DMS153 (cell line): ENCODE measurements at regions not wholly inside any gene's neighbourhood (a gene's known extent, or its start where the extent isn't known, plus 50 kb on each side); places are given as distances from the start of the nearest gene placed in this dataset.

Experiments
- DNase-seq: peaks from one replicate; lab custom pipeline; 2025; lab: John Stamatoyannopoulos, UW

GRCh38 chr20:60274717-60275116 lies 316.5 kb downstream of the CDH26 start:
- no peak for DNase-seq

GRCh38 chr20:60281295-60281694 lies 323.1 kb downstream of the CDH26 start:
- DNase-seq: no peak

GRCh38 chr20:60283281-60283680 lies 325.1 kb downstream of the CDH26 start:
- no peak for DNase-seq

- no peak for DNase-seq
These were observed 328.5 kb downstream of the CDH26 start for GRCh38 chr20:60286764-60287163.

- no peak for DNase-seq
These were observed 330.7 kb downstream of the CDH26 start for GRCh38 chr20:60288945-60289344.

GRCh38 chr20:60292001-60292520 lies 333.8 kb downstream of the CDH26 start:
- DNase-seq: no peak

GRCh38 chr20:60294632-60295031 lies 336.4 kb downstream of the CDH26 start:
- DNase-seq: no peak

GRCh38 chr20:60295214-60295613 lies 337.0 kb downstream of the CDH26 start:
- DNase-seq: no peak

- no peak for DNase-seq
These were observed 339.4 kb downstream of the CDH26 start for GRCh38 chr20:60297649-60298048.

GRCh38 chr20:60298647-60299046 lies 340.4 kb downstream of the CDH26 start:
- DNase-seq: no peak

- no peak for DNase-seq
These were observed 341.7 kb downstream of the CDH26 start for GRCh38 chr20:60299951-60300350.

GRCh38 chr20:60300374-60300773 lies 342.2 kb downstream of the CDH26 start:
- DNase-seq: no peak

- no peak for DNase-seq
These were observed 344.7 kb downstream of the CDH26 start for GRCh38 chr20:60302875-60303274.

- no peak for DNase-seq
These were observed 345.9 kb downstream of the CDH26 start for GRCh38 chr20:60304026-60304590.

- no peak for DNase-seq
These were observed 346.7 kb downstream of the CDH26 start for GRCh38 chr20:60304931-60305330.

GRCh38 chr20:60306105-60306504 lies 347.9 kb downstream of the CDH26 start:
- no peak for DNase-seq

- DNase-seq: no peak
These were observed 348.3 kb downstream of the CDH26 start for GRCh38 chr20:60306551-60306950.

- no peak for DNase-seq
These were observed 352.5 kb downstream of the CDH26 start for GRCh38 chr20:60310560-60311349.

GRCh38 chr20:60313191-60313590 lies 355.0 kb downstream of the CDH26 start:
- no peak for DNase-seq

GRCh38 chr20:60313614-60314013 lies 355.4 kb downstream of the CDH26 start:
- DNase-seq: no peak

- no peak for DNase-seq
These were observed 356.5 kb downstream of the CDH26 start for GRCh38 chr20:60314727-60315126.

GRCh38 chr20:60316476-60317158 lies 358.4 kb downstream of the CDH26 start:
- no peak for DNase-seq

GRCh38 chr20:60317401-60317800 lies 359.2 kb downstream of the CDH26 start:
- DNase-seq: no peak
